Stimulated activated naive CD4-positive, alpha-beta T cell treated with Interleukin-2 at 50 U/mL for 16 hours (primary cell): ENCODE measurements at regions not wholly inside any gene's neighbourhood (a gene's known extent, or its start where the extent isn't known, plus 50 kb on each side); places are given as distances from the start of the nearest gene placed in this dataset.

Source experiments
- DNase-seq: peaks from one replicate; lab custom pipeline; 2025; lab: John Stamatoyannopoulos, UW

- no peak for DNase-seq
Observed at GRCh38 chrX:42619068-42619467, 158.9 kb downstream of the PPP1R2C start.

- no peak for DNase-seq
Observed at GRCh38 chrX:42616981-42617380, 161.0 kb downstream of the PPP1R2C start.

GRCh38 chrX:42615161-42615563 lies 162.8 kb downstream of the PPP1R2C start:
- DNase-seq, result no peak

- no peak for DNase-seq
Observed at GRCh38 chrX:42606591-42606990, 171.4 kb downstream of the PPP1R2C start.

GRCh38 chrX:42604302-42604701 lies 173.7 kb downstream of the PPP1R2C start:
- DNase-seq, result no peak

- no peak for DNase-seq
Observed at GRCh38 chrX:42603016-42603415, 174.9 kb downstream of the PPP1R2C start.

GRCh38 chrX:42602566-42602965 lies 175.4 kb downstream of the PPP1R2C start:
- DNase-seq, result no peak

- DNase-seq, result no peak
Observed at GRCh38 chrX:42602136-42602535, 175.8 kb downstream of the PPP1R2C start.

GRCh38 chrX:42597481-42597880 lies 180.5 kb downstream of the PPP1R2C start:
- no peak for DNase-seq

- DNase-seq, result no peak
Observed at GRCh38 chrX:42585842-42586621, 191.9 kb downstream of the PPP1R2C start.

GRCh38 chrX:42577936-42578470 lies 200.0 kb downstream of the PPP1R2C start:
- DNase-seq, result no peak

- no peak for DNase-seq
Observed at GRCh38 chrX:42567268-42567667, 210.7 kb downstream of the PPP1R2C start.

- DNase-seq, result no peak
Observed at GRCh38 chrX:42565739-42566138, 212.2 kb downstream of the PPP1R2C start.

- DNase-seq, result no peak
Observed at GRCh38 chrX:42546800-42547199, 231.2 kb downstream of the PPP1R2C start.

GRCh38 chrX:42544883-42545282 lies 233.1 kb downstream of the PPP1R2C start:
- DNase-seq, result no peak

GRCh38 chrX:42541554-42541953 lies 236.4 kb downstream of the PPP1R2C start:
- DNase-seq, result no peak

- no peak for DNase-seq
Observed at GRCh38 chrX:42540146-42540545, 237.8 kb downstream of the PPP1R2C start.

- DNase-seq, result no peak
Observed at GRCh38 chrX:42538405-42538804, 239.6 kb downstream of the PPP1R2C start.

GRCh38 chrX:42536286-42536685 lies 241.7 kb downstream of the PPP1R2C start:
- no peak for DNase-seq

- DNase-seq, result no peak
Observed at GRCh38 chrX:42535233-42535632, 242.7 kb downstream of the PPP1R2C start.

- no peak for DNase-seq
Observed at GRCh38 chrX:42533761-42534160, 244.2 kb downstream of the PPP1R2C start.

- no peak for DNase-seq
Observed at GRCh38 chrX:42531441-42531840, 246.5 kb downstream of the PPP1R2C start.

- DNase-seq, result no peak
Observed at GRCh38 chrX:42530027-42530426, 247.9 kb downstream of the PPP1R2C start.

GRCh38 chrX:42524379-42524778 lies 253.6 kb downstream of the PPP1R2C start:
- DNase-seq, result no peak
